ENCODE measurements at regions not wholly inside any gene's neighbourhood (a gene's known extent, or its start where the extent isn't known, plus 50 kb on each side); places are given as distances from the start of the nearest gene placed in this dataset.

- Histone ChIP-seq H3K36me3 (no peaks in the 10 kb centered on the region), H3K9me3 (no peaks in the 10 kb centered on the region), H3K4me1 (ENCODE audit: insufficient read depth) (no peaks in the 10 kb centered on the region), H3K4me3 (no peak overlapping the region), H3K27me3 (no peaks in the 10 kb centered on the region), H3K27ac (no peak overlapping the region)
- DNase-seq = no peak
- intact Hi-C loops (cut with DNase I) = no loop called here
- TF ChIP-seq POLR2A (IDR thresholded peaks at IDR 0.05) (no peak), CTCF (IDR thresholded peaks at IDR 0.05) (no peak), EP300 (IDR thresholded peaks at IDR 0.05) (no peak)
These were observed 255.6 kb upstream of the DPYD start for GRCh38 chr1:98176414-98176813.

- intact Hi-C loops (cut with DNase I) = no loop called here
- no peaks in the 10 kb centered on the region for H3K36me3 ChIP-seq
- no peak overlapping the region for H3K4me3 ChIP-seq
- DNase-seq = no peak
- H3K27ac ChIP-seq = no peak overlapping the region
- H3K27me3 ChIP-seq = no peaks in the 10 kb centered on the region
- H3K4me1 ChIP-seq (ENCODE audit: insufficient read depth) = no peaks in the 10 kb centered on the region
- TF ChIP-seq EP300 (IDR thresholded peaks at IDR 0.05) (no peak), POLR2A (IDR thresholded peaks at IDR 0.05) (no peak), CTCF (IDR thresholded peaks at IDR 0.05) (no peak)
- no peaks in the 10 kb centered on the region for H3K9me3 ChIP-seq
- 39 to 55% (median 45%) methylated on average over 3 of the region's 3 CpGs for WGBS, 3 donors
These were observed 251.7 kb upstream of the DPYD start for GRCh38 chr1:98172578-98172977.

DNA sequence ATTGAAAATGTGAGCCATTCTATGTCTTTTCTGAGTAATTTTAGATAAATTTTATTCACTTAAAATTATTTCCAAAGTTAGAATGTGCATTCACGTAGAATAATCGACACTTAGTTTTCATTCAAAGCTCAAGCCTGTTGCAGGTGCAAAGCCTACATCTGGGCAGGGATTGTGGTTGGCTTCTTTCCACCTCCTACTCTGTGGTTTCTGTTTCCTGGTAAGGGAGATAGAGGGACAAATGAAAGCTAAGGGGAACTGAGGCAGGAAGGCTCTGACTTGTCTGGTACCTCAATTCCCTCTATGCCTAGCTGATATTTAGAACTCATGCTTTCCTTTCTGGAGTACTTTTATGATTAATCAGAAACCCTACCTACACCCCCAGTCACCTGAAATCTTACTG, 251.2 kb upstream of the DPYD start:
- Histone ChIP-seq H3K27ac (no peak overlapping the region), H3K9me3 (no peaks in the 10 kb centered on the region), H3K4me3 (no peak overlapping the region), H3K36me3 (no peaks in the 10 kb centered on the region), H3K4me1 (ENCODE audit: insufficient read depth) (no peaks in the 10 kb centered on the region), H3K27me3 (no peaks in the 10 kb centered on the region)
- WGBS, 3 donors = 76 to 86% (median 83%) methylated on average over 2 of the region's 2 CpGs
- DNase-seq = no peak
- no peak for TF ChIP-seq POLR2A (IDR thresholded peaks at IDR 0.05)
- TF ChIP-seq CTCF (IDR thresholded peaks at IDR 0.05) = no peak
- no peak for TF ChIP-seq EP300 (IDR thresholded peaks at IDR 0.05)
- intact Hi-C loops (cut with DNase I) = no loop called here

DNA sequence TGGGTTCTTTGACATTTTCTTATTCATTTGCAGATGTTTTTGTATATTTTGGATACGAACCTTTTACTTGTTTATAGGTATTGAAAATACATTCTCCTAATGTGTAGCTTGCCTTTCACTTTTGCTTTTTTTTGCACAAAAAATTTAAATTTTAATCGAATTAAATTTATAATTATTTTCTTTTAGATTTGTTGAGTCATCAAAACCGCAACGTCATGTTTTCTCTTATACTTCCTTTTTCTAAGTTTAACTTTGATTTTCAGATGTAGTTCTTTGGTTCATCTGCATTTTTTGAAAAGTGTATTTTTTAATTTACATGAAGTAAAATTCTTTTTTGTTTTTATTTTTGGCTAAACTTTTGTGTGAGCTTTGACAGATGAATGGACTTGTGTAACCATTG, 243.7 kb upstream of the DPYD start:
- Histone ChIP-seq H3K36me3 (no peaks in the 10 kb centered on the region), H3K27me3 (no peaks in the 10 kb centered on the region), H3K4me1 (ENCODE audit: insufficient read depth) (no peaks in the 10 kb centered on the region), H3K27ac (no peak overlapping the region), H3K9me3 (no peaks in the 10 kb centered on the region), H3K4me3 (no peak overlapping the region)
- TF ChIP-seq EP300 (IDR thresholded peaks at IDR 0.05) = no peak
- TF ChIP-seq POLR2A (IDR thresholded peaks at IDR 0.05) = no peak
- TF ChIP-seq CTCF (IDR thresholded peaks at IDR 0.05) = no peak
- intact Hi-C loops (cut with DNase I) = no loop called here
- WGBS, 3 donors = 75 to 82% (median 81%) methylated on average over 4 of the region's 4 CpGs
- DNase-seq = no peak

All from ovary (tissue), 7 donors.